K562 (cell line): ENCODE measurements at regions not wholly inside any gene's neighbourhood (a gene's known extent, or its start where the extent isn't known, plus 50 kb on each side); places are given as distances from the start of the nearest gene placed in this dataset.
A peak's percentile ranks its signal among the peaks of the same experiment; 100 is the strongest.

Experiments
- ATAC-seq: fragments of 200-7000 bp; cut with Tn5 transposase; 3 replicates; pipeline ENCODE4 v1.9.1; 2020; ENCODE audit warnings: moderate library complexity
- BruUV-seq: library from RNA; stranded (reverse); fragments of 400-500 nt; replicated peaks from 2 replicates; lab custom pipeline; 2021; lab: Mats Ljungman, UMichigan
- CTCF ChIA-PET: fragments of 300-600 bp; formaldehyde crosslinking; extraction: SDS; loops from one replicate; lab custom pipeline; 2021; ENCODE audit warnings: low intra/inter-chr PET ratio; lab: Yijun Ruan, JAX
- POLR2A ChIA-PET: fragments of 300-600, 350-650 bp; sonication (Branson Sonifier 250); formaldehyde crosslinking; extraction: SDS; loops from one replicate; lab custom pipeline; 2021; ENCODE audit warnings: antibody characterized with exemption, inconsistent platforms; lab: Yijun Ruan, JAX
- DNase-seq, 4 experiments: peaks; one replicate each; pipeline versions ENCODE4 v3.0.0 to v3.0.0-alpha.2; 2011 to 2018; ENCODE audit warnings: low spot score in 3 of 4, mixed read lengths in 3 of 4; ENCODE audit errors: extremely low read depth in 1 of 4
- FAIRE-seq: peaks from 2 replicates; lab custom pipeline; 2011; peaks lifted over from hg19 to GRCh38; lab: Jason Lieb, UNC
- H2AFZ ChIP-seq: 2 replicates; pipeline ENCODE4 v1.6.0; 2011; ENCODE audit warnings: low read depth, low read length, control low read depth, inconsistent platforms
- H3K27ac ChIP-seq: fragments of 200-600 bp; 3 replicates; pipeline ENCODE4 v1.8.0; 2011; ENCODE audit warnings: low read depth, mild to moderate bottlenecking, control low read depth, inconsistent platforms, low read length, moderate library complexity, mixed read lengths; ENCODE audit errors: extremely low read depth
- H3K27me3 ChIP-seq, 2 experiments: fragments of 300-600 bp in 1 of 2; 2 replicates in 1 of 2; 3 replicates in 1 of 2; pipeline versions ENCODE4 v1.6.0 to v1.8.0; 2011; ENCODE audit warnings: inconsistent platforms in 2 of 2, low read length in 2 of 2, mild to moderate bottlenecking in 1 of 2, mixed read lengths in 1 of 2, moderate library complexity in 1 of 2; ENCODE audit not compliant: control insufficient read depth in 2 of 2, insufficient read depth in 2 of 2
- H3K36me3 ChIP-seq: fragments of 300-600 bp; 3 replicates; pipeline ENCODE4 v1.8.0; 2011; ENCODE audit warnings: mild to moderate bottlenecking, low read length, inconsistent platforms; ENCODE audit not compliant: control insufficient read depth, insufficient read depth
- H3K4me1 ChIP-seq, 2 experiments: fragments of 200-600 bp in 1 of 2; replicated peaks in 1 of 2; 2 replicates in 1 of 2; 3 replicates in 1 of 2; pipeline versions ENCODE4 v1.5.1 to v1.8.0; 2011; ENCODE audit warnings: inconsistent platforms in 2 of 2, low read length in 2 of 2, mild to moderate bottlenecking in 1 of 2, mixed read lengths in 1 of 2, moderate library complexity in 1 of 2; ENCODE audit not compliant: control insufficient read depth in 2 of 2, insufficient read depth in 2 of 2
- H3K4me2 ChIP-seq: 2 replicates; pipeline ENCODE4 v1.6.1; 2011; ENCODE audit warnings: low read length, control low read depth, inconsistent platforms, mixed read lengths; ENCODE audit not compliant: insufficient read depth
- H3K4me3 ChIP-seq: fragments of 200-600 bp; sonication (generic), shearing (Covaris generic); 2 replicates; pipeline ENCODE4 v1.5.1; 2016; ENCODE audit warnings: control low read depth, inconsistent platforms
- H3K79me2 ChIP-seq: fragments of 200-600 bp; 3 replicates; pipeline ENCODE4 v1.8.0; 2011; ENCODE audit warnings: low read length, inconsistent platforms; ENCODE audit not compliant: control insufficient read depth, insufficient read depth
- H3K9ac ChIP-seq, 2 experiments: 2 replicates each; pipeline versions ENCODE4 v1.6.0 to v1.6.1; 2011; ENCODE audit warnings: low read depth in 2 of 2, low read length in 2 of 2, control low read depth in 1 of 2, inconsistent platforms in 1 of 2, mild to moderate bottlenecking in 1 of 2, mixed read lengths in 1 of 2; ENCODE audit not compliant: insufficient read depth in 1 of 2
- H3K9me1 ChIP-seq: one replicate; pipeline ENCODE4 v1.6.0; 2011; ENCODE audit warnings: inconsistent platforms, mild to moderate bottlenecking, low read length, moderate library complexity; ENCODE audit not compliant: control insufficient read depth, insufficient read depth
- H3K9me3 ChIP-seq: replicated peaks from 2 replicates; pipeline ENCODE4 v1.5.1; 2011; ENCODE audit warnings: low read depth, low read length, inconsistent platforms; ENCODE audit not compliant: control insufficient read depth, insufficient read depth
- H4K20me1 ChIP-seq: replicated peaks from 2 replicates; pipeline ENCODE4 v1.6.1; 2011; ENCODE audit warnings: low read length, inconsistent platforms, mixed read lengths; ENCODE audit not compliant: control insufficient read depth, insufficient read depth
- ELF4 ChIP-seq: fragments of 450-650 bp; formaldehyde crosslinking; IDR thresholded peaks from 2 replicates; pipeline ENCODE4 v1.4.0; 2022; ENCODE audit warnings: missing genetic modification characterization
- NFE2L1 ChIP-seq: fragments of 450-650 bp; IDR thresholded peaks from 2 replicates; pipeline ENCODE4 v1.6.1; 2016; ENCODE audit warnings: missing genetic modification characterization, low read depth, mild to moderate bottlenecking, missing compliant biosample characterization, moderate library complexity, borderline replicate concordance
- PTTG1 ChIP-seq: fragments of 450-650 bp; IDR thresholded peaks from 2 replicates; pipeline ENCODE4 v1.6.1; 2016; ENCODE audit warnings: low read depth, mild to moderate bottlenecking, missing genetic modification characterization, missing compliant biosample characterization
- RBM25 ChIP-seq: fragments of 200-400 bp; formaldehyde crosslinking; IDR thresholded peaks from 2 replicates; pipeline ENCODE4 v1.6.1; 2018; ENCODE audit warnings: low read length, low read depth, moderate library complexity; ENCODE audit not compliant: severe bottlenecking
- RFX1 ChIP-seq: fragments of 450-650 bp; IDR thresholded peaks from 2 replicates; pipeline ENCODE4 v1.6.1; 2016; ENCODE audit warnings: mild to moderate bottlenecking, moderate library complexity
- ZNF146 ChIP-seq: IDR thresholded peaks from one replicate; pipeline ENCODE4 v1.6.1; 2018; ENCODE audit warnings: missing compliant biosample characterization; ENCODE audit not compliant: unreplicated experiment
- WGBS: fragments of 100-300 bp; shearing (Covaris generic); methylation state at CpG from one replicate; pipeline ENCODE4 v1.1.6; 2016; ENCODE audit warnings: low coverage, mixed read lengths; ENCODE audit not compliant: insufficient coverage; ENCODE audit errors: missing lambda C conversion rate; 5-methylcytosine and 5-hydroxymethylcytosine counted together
- in situ Hi-C: fragments of 300-500 bp; cut with MboI; formaldehyde crosslinking; loops from 4 replicates; pipeline ENCODE4 v1.15.0; 2018; ENCODE audit warnings: inconsistent platforms, mixed read lengths
- intact Hi-C: fragments of 100-400 bp; cut with micrococcal nuclease; formaldehyde crosslinking; loops from 2 replicates; pipeline ENCODE4 v1.14.2; 2022

- WGBS = 31% methylated on average over 6 of the region's 6 CpGs
- H3K27ac ChIP-seq = no peak overlapping the region
- no peak overlapping the region for H3K4me3 ChIP-seq
- H3K4me2 ChIP-seq = no peak overlapping the region
- no peak for DNase-seq
- no peak for ATAC-seq
- no peaks in the 10 kb centered on the region for H3K4me1 ChIP-seq
- intact Hi-C loops = no loop called here
- H3K79me2 ChIP-seq = no peaks in the 10 kb centered on the region
- no peaks in the 10 kb centered on the region for H3K9me1 ChIP-seq
- no peaks in the 10 kb centered on the region; the same call in 1 of the 2 replicates for H4K20me1 ChIP-seq
- BruUV-seq = no TSS peak
- in situ Hi-C loops = no loop called here
- TF ChIP-seq RBM25 (peak; percentile 5), ZNF146 (peak; percentile 82), NFE2L1 (no peak), ELF4 (CRISPR knock-in tag) (no peak)
- peaks cover 14 to 32% of the 10 kb centered on the region in 2 experiments for H3K27me3 ChIP-seq
- no peaks in the 10 kb centered on the region for H3K9me3 ChIP-seq
- H3K36me3 ChIP-seq = no peaks in the 10 kb centered on the region
- no peak overlapping the region for H2AFZ ChIP-seq
- ChIA-PET CTCF (no interaction called here), POLR2A (no interaction called here)
- H3K9ac ChIP-seq = no peak overlapping the region
- no peak for FAIRE-seq
These were observed 220.9 kb downstream of the PHETA1 start for GRCh38 chr12:111148005-111148404.

GRCh38 chr12:111143271-111143670 is 222.9 kb upstream of the MYL2 start:
- POLR2A ChIA-PET = no interaction called here

More at GRCh38 chr12:111143271-111143670, 222.9 kb upstream of the MYL2 start:
- no peaks in the 10 kb centered on the region for H3K9me3 ChIP-seq
- FAIRE-seq = no peak
- no peak overlapping the region for H2AFZ ChIP-seq
- CTCF ChIA-PET = no interaction called here
- no peak for ATAC-seq
- WGBS = under 1% methylated on average over 11 of the region's 11 CpGs
- H3K4me2 ChIP-seq = no peak overlapping the region
- H3K27me3 ChIP-seq = peaks cover 7 to 43% of the 10 kb centered on the region in 2 experiments
- no peaks in the 10 kb centered on the region for H3K9me1 ChIP-seq
- no peaks in the 10 kb centered on the region; the same call in 1 of the 2 replicates for H4K20me1 ChIP-seq
- H3K36me3 ChIP-seq = no peaks in the 10 kb centered on the region
- no TSS peak for BruUV-seq
- no peak overlapping the region for H3K9ac ChIP-seq
- H3K4me3 ChIP-seq = no peak overlapping the region
- no peaks in the 10 kb centered on the region for H3K4me1 ChIP-seq
- H3K79me2 ChIP-seq = no peaks in the 10 kb centered on the region
- H3K27ac ChIP-seq = no peak overlapping the region
- no peak for DNase-seq
- TF ChIP-seq PTTG1 (tag) = no peak
- peak; percentile 43 for TF ChIP-seq RFX1
- in situ Hi-C loops (no loop called here), intact Hi-C loops (no loop called here)
